H1 (cell line): ENCODE measurements at regions not wholly inside any gene's neighbourhood (a gene's known extent, or its start where the extent isn't known, plus 50 kb on each side); places are given as distances from the start of the nearest gene placed in this dataset.

ENCODE experiments used
- CTCF ChIA-PET: fragments of 300-600 bp; sonication (Branson Sonifier 250); formaldehyde crosslinking; loops from one replicate; lab custom pipeline; 2021; ENCODE audit not compliant: partially characterized antibody; lab: Charles Lee
- POLR2A ChIA-PET: fragments of 300-600 bp; sonication (Branson Sonifier 250); formaldehyde crosslinking; loops from one replicate; lab custom pipeline; 2021; ENCODE audit warnings: inconsistent platforms; ENCODE audit not compliant: partially characterized antibody; lab: Charles Lee
- DNase-seq, 2 experiments: peaks; one replicate each; pipeline versions ENCODE4 v3.0.0 to v3.0.0-alpha.2; 2010 to 2022; ENCODE audit warnings: low spot score in 2 of 2, low read depth in 1 of 2, mixed read lengths in 1 of 2
- FAIRE-seq: peaks from 2 replicates; lab custom pipeline; 2011; peaks lifted over from hg19 to GRCh38; lab: Jason Lieb, UNC
- H2AFZ ChIP-seq: 2 replicates; pipeline ENCODE4 v1.8.1; 2012; ENCODE audit warnings: low read length, inconsistent platforms
- H2AK5ac ChIP-seq: 2 replicates; pipeline ENCODE4 v1.6.1; 2013; ENCODE audit warnings: low read depth, low read length
- H2BK120ac ChIP-seq: replicated peaks from 2 replicates; pipeline ENCODE3; 2013; ENCODE audit warnings: low read depth, low read length, inconsistent platforms
- H2BK12ac ChIP-seq: 2 replicates; pipeline ENCODE4 v1.6.1; 2013; ENCODE audit warnings: low read depth, low read length
- H2BK15ac ChIP-seq: 2 replicates; pipeline ENCODE4 v1.6.1; 2013; ENCODE audit warnings: low read length
- H2BK20ac ChIP-seq: 2 replicates; pipeline ENCODE4 v1.6.1; 2013; ENCODE audit warnings: low read length
- H2BK5ac ChIP-seq: 2 replicates; pipeline ENCODE4 v1.6.1; 2013; ENCODE audit warnings: low read depth, low read length
- H3K14ac ChIP-seq: 2 replicates; pipeline ENCODE4 v1.6.1; 2013; ENCODE audit warnings: inconsistent platforms; ENCODE audit not compliant: insufficient read length
- H3K18ac ChIP-seq: 2 replicates; pipeline ENCODE4 v1.6.1; 2013; ENCODE audit warnings: low read length; ENCODE audit errors: extremely low read depth
- H3K23ac ChIP-seq: 2 replicates; pipeline ENCODE4 v1.6.1; 2013; ENCODE audit warnings: inconsistent platforms; ENCODE audit not compliant: insufficient read length
- H3K23me2 ChIP-seq: 2 replicates; pipeline ENCODE4 v1.6.1; 2013; ENCODE audit warnings: low read depth, low read length
- H3K27ac ChIP-seq: 2 replicates; pipeline ENCODE4 v1.6.1; 2011; ENCODE audit warnings: low read depth, low read length, inconsistent platforms
- H3K27me3 ChIP-seq, 4 experiments: replicated peaks in 1 of 4; 1 replicate in 1 of 4; 2 replicates in 3 of 4; pipeline versions ENCODE4 v1.6.1 to v1.8.1; 2011 to 2013; ENCODE audit warnings: low read length in 3 of 4, mild to moderate bottlenecking in 3 of 4, inconsistent platforms in 2 of 4, mixed read lengths in 2 of 4, moderate library complexity in 1 of 4; ENCODE audit not compliant: control insufficient read depth in 3 of 4, insufficient read depth in 3 of 4; ENCODE audit errors: extremely low read depth in 1 of 4
- H3K36me3 ChIP-seq, 4 experiments: 2 replicates each; pipeline versions ENCODE4 v1.6.1 to v1.8.1; 2011 to 2013; ENCODE audit warnings: mild to moderate bottlenecking in 4 of 4, low read length in 3 of 4, moderate library complexity in 2 of 4, control low read depth in 1 of 4, inconsistent platforms in 1 of 4; ENCODE audit not compliant: insufficient read depth in 4 of 4, control insufficient read depth in 2 of 4
- H3K4ac ChIP-seq: replicated peaks from 2 replicates; pipeline ENCODE3; 2013; ENCODE audit warnings: low read length, low read depth, mixed read lengths, inconsistent platforms; ENCODE audit not compliant: insufficient read length
- H3K4me1 ChIP-seq, 4 experiments: replicated peaks in 1 of 4; 1 replicate in 1 of 4; 2 replicates in 3 of 4; pipeline versions ENCODE4 v1.6.1 to v1.8.1; 2011 to 2013; ENCODE audit warnings: low read length in 3 of 4, inconsistent platforms in 2 of 4, mixed read lengths in 1 of 4; ENCODE audit not compliant: insufficient read depth in 4 of 4, control insufficient read depth in 3 of 4
- H3K4me2 ChIP-seq, 2 experiments: 2 replicates each; pipeline versions ENCODE4 v1.6.1 to v1.8.1; 2011 to 2013; ENCODE audit warnings: low read depth in 2 of 2, low read length in 2 of 2, control low read depth in 1 of 2, inconsistent platforms in 1 of 2, mild to moderate bottlenecking in 1 of 2; ENCODE audit not compliant: insufficient read depth in 1 of 2
- H3K4me3 ChIP-seq, 4 experiments: fragments of 200-600, 300-600 bp in 1 of 4; sonication (generic), shearing (Covaris generic), sonication (Bioruptor Twin) in 1 of 4; 2 replicates each; pipeline versions ENCODE4 v1.5.1 to v1.8.1; 2011 to 2016; ENCODE audit warnings: low read length in 4 of 4, low read depth in 3 of 4, control low read depth in 2 of 4, inconsistent platforms in 2 of 4, mild to moderate bottlenecking in 2 of 4, mixed read lengths in 1 of 4, moderate library complexity in 1 of 4; ENCODE audit not compliant: insufficient read depth in 2 of 4; ENCODE audit errors: extremely low read depth in 1 of 4
- H3K56ac ChIP-seq: replicated peaks from 2 replicates; pipeline ENCODE3; 2013; ENCODE audit warnings: low read depth, mild to moderate bottlenecking, mixed read lengths, low read length, inconsistent platforms; ENCODE audit not compliant: insufficient read length
- H3K79me1 ChIP-seq: 2 replicates; pipeline ENCODE4 v1.6.1; 2013; ENCODE audit warnings: low read depth, low read length, control low read depth
- H3K79me2 ChIP-seq, 2 experiments: 2 replicates each; pipeline versions ENCODE4 v1.6.1 to v1.8.1; 2012 to 2013; ENCODE audit warnings: low read length in 2 of 2, mild to moderate bottlenecking in 2 of 2, inconsistent platforms in 1 of 2; ENCODE audit not compliant: insufficient read depth in 2 of 2, control insufficient read depth in 1 of 2
- H3K9ac ChIP-seq, 4 experiments: replicated peaks in 1 of 4; 1 replicate in 1 of 4; 2 replicates in 3 of 4; pipeline versions ENCODE4 v1.6.1 to v1.8.1; 2011 to 2013; ENCODE audit warnings: low read depth in 3 of 4, low read length in 3 of 4, control low read depth in 2 of 4, mild to moderate bottlenecking in 2 of 4, moderate library complexity in 2 of 4, inconsistent platforms in 1 of 4; ENCODE audit errors: extremely low read depth in 1 of 4
- H3K9me3 ChIP-seq, 2 experiments: 2 replicates each; pipeline versions ENCODE4 v1.6.1 to v1.8.1; 2012 to 2013; ENCODE audit warnings: mild to moderate bottlenecking in 2 of 2, moderate library complexity in 2 of 2, control low read depth in 1 of 2, inconsistent platforms in 1 of 2, low read depth in 1 of 2, low read length in 1 of 2, mixed read lengths in 1 of 2; ENCODE audit not compliant: insufficient read depth in 2 of 2
- H4K20me1 ChIP-seq, 2 experiments: replicated peaks in 1 of 2; 2 replicates each; pipeline versions ENCODE3 to v1.8.1; 2011 to 2013; ENCODE audit warnings: inconsistent platforms in 2 of 2, low read length in 2 of 2, mild to moderate bottlenecking in 1 of 2; ENCODE audit not compliant: insufficient read depth in 2 of 2, control insufficient read depth in 1 of 2
- H4K5ac ChIP-seq: 2 replicates; pipeline ENCODE4 v1.6.1; 2013; ENCODE audit warnings: low read length, low read depth, mixed read lengths, inconsistent platforms; ENCODE audit not compliant: insufficient read length
- H4K8ac ChIP-seq: 2 replicates; pipeline ENCODE4 v1.8.0; 2013; ENCODE audit warnings: mild to moderate bottlenecking, moderate library complexity, low read length, inconsistent platforms; ENCODE audit not compliant: insufficient read depth; ENCODE audit errors: extremely low read depth
- H4K91ac ChIP-seq: replicated peaks from 2 replicates; pipeline ENCODE3; 2013; ENCODE audit warnings: low read length, mixed read lengths, inconsistent platforms; ENCODE audit not compliant: insufficient read length
- JUN ChIP-seq: IDR thresholded peaks from 2 replicates; pipeline ENCODE4 v1.6.1; 2011; ENCODE audit warnings: low read depth, mild to moderate bottlenecking, improper control_type of control experiment, low read length

DNA sequence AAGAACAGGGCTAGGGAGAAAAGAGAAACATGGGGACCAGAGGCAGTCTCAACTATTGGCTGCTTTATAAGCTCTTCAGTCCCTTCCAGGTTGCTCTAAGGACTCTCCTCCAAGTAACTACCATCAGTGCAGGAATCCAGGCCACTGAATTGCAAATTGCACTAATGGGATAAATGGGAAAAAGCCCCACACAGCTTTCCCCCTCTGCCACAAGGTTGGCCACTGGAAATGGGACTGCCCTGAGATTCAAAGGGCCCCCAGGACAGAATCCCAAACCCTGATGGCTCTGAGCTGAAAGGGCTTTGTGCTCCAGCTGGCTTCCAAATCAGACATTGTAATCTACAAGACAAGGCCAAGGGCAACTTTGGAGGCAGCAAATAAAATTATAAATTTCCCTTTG is 633.2 kb downstream of the ACTR3B start:
- Histone ChIP-seq H2BK12ac (no peak overlapping the region), H3K4ac (no peak overlapping the region), H2BK5ac (no peak overlapping the region), H3K9ac (no peak overlapping the region), H4K91ac (no peak overlapping the region), H3K4me2 (no peak overlapping the region), H3K27me3 (no peaks in the 10 kb centered on the region), H3K56ac (no peak overlapping the region), H3K4me1 (no peaks in the 10 kb centered on the region), H3K79me1 (no peaks in the 10 kb centered on the region), H3K14ac (no peak overlapping the region), H2BK20ac (no peak overlapping the region), H2BK15ac (no peak overlapping the region), H3K18ac (no peak overlapping the region), H3K27ac (no peak overlapping the region)
- CTCF ChIA-PET = interaction anchor here (1.0 kb wide), 1 partner anchor 13 kb away, joined by 3 read pairs; no protein-coding TSS in a partner anchor
- no peak for FAIRE-seq
- no peak for DNase-seq
- no peak for TF ChIP-seq JUN
- TF ChIP-seq, all 59 proteins: peak for 0
- H3K9me3 ChIP-seq = peaks cover 42 to 50% of the 10 kb centered on the region in 2 experiments
- no peak overlapping the region for H4K5ac ChIP-seq
- POLR2A ChIA-PET = no interaction called here
- H4K8ac ChIP-seq = no peak overlapping the region
- no peak overlapping the region for H2BK120ac ChIP-seq
- no peaks in the 10 kb centered on the region for H3K79me2 ChIP-seq
- no peaks in the 10 kb centered on the region for H3K23me2 ChIP-seq
- no peak overlapping the region for H3K23ac ChIP-seq
- no peaks in the 10 kb centered on the region for H3K36me3 ChIP-seq
- no peak overlapping the region for H2AFZ ChIP-seq
- H3K4me3 ChIP-seq = no peak overlapping the region
- no peak overlapping the region for H2AK5ac ChIP-seq
- H4K20me1 ChIP-seq = no peaks in the 10 kb centered on the region
